Esophagus squamous epithelium (tissue), 4 donors: ENCODE measurements at regions not wholly inside any gene's neighbourhood (a gene's known extent, or its start where the extent isn't known, plus 50 kb on each side); places are given as distances from the start of the nearest gene placed in this dataset.

Source experiments
- POLR2A ChIP-seq, 4 donors: fragments of 450-650 bp; IDR thresholded peaks; one replicate each; pipeline ENCODE4 v1.6.1; 2017; ENCODE audit warnings: antibody characterized with exemption in 4 of 4, mild to moderate bottlenecking in 4 of 4, moderate library complexity in 3 of 4
- TF ChIP-seq, protein P1 (sequence below), 6 experiments: fragments of 450-650 bp in 4 of 6; fragments of 200-600 bp in 2 of 6; sonication (generic) in 2 of 6; IDR thresholded peaks; one replicate each; pipeline ENCODE4 v1.5.1; 2016 to 2019; ENCODE audit warnings: antibody characterized with exemption in 6 of 6, mild to moderate bottlenecking in 4 of 6, moderate library complexity in 4 of 6

DNA sequence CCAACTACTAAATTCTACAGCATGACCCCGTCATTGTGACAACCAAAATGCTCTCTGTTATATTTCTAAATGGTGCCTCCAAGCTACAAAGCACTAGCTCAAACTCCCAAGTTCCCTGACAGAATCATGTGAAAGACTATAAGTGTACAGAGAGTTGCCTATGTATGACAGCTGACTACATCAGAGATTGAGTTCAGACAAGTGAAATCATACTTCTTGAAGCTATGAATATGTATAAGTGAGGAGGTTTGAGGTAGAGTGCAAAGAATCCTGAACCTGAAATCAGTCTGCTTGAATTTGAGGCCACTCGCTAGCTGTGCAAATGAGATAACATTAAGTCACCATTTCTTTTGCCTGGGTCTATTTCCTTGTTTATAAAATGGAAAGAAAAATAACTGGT lies 63.9 kb upstream of the TP63 start:
- TF ChIP-seq, protein P1, sequence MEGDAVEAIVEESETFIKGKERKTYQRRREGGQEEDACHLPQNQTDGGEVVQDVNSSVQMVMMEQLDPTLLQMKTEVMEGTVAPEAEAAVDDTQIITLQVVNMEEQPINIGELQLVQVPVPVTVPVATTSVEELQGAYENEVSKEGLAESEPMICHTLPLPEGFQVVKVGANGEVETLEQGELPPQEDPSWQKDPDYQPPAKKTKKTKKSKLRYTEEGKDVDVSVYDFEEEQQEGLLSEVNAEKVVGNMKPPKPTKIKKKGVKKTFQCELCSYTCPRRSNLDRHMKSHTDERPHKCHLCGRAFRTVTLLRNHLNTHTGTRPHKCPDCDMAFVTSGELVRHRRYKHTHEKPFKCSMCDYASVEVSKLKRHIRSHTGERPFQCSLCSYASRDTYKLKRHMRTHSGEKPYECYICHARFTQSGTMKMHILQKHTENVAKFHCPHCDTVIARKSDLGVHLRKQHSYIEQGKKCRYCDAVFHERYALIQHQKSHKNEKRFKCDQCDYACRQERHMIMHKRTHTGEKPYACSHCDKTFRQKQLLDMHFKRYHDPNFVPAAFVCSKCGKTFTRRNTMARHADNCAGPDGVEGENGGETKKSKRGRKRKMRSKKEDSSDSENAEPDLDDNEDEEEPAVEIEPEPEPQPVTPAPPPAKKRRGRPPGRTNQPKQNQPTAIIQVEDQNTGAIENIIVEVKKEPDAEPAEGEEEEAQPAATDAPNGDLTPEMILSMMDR (IDR thresholded peaks at IDR 0.05): no peak
- TF ChIP-seq POLR2A (IDR thresholded peaks at IDR 0.05): no peak
